ENCODE measurements at regions not wholly inside any gene's neighbourhood (a gene's known extent, or its start where the extent isn't known, plus 50 kb on each side); places are given as distances from the start of the nearest gene placed in this dataset.

- TF ChIP-seq, protein P1, sequence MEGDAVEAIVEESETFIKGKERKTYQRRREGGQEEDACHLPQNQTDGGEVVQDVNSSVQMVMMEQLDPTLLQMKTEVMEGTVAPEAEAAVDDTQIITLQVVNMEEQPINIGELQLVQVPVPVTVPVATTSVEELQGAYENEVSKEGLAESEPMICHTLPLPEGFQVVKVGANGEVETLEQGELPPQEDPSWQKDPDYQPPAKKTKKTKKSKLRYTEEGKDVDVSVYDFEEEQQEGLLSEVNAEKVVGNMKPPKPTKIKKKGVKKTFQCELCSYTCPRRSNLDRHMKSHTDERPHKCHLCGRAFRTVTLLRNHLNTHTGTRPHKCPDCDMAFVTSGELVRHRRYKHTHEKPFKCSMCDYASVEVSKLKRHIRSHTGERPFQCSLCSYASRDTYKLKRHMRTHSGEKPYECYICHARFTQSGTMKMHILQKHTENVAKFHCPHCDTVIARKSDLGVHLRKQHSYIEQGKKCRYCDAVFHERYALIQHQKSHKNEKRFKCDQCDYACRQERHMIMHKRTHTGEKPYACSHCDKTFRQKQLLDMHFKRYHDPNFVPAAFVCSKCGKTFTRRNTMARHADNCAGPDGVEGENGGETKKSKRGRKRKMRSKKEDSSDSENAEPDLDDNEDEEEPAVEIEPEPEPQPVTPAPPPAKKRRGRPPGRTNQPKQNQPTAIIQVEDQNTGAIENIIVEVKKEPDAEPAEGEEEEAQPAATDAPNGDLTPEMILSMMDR (IDR thresholded peaks at IDR 0.05; ENCODE audit: low read depth, low read length, poor library complexity, severe bottlenecking): no peak
- TF ChIP-seq EZH2phosphoT487 (IDR thresholded peaks at IDR 0.05; ENCODE audit: borderline replicate concordance, low read length): no peak
These were observed 373.4 kb downstream of the LPIN1 start for GRCh38 chr2:12119841-12120240.
